ENCODE measurements at regions not wholly inside any gene's neighbourhood (a gene's known extent, or its start where the extent isn't known, plus 50 kb on each side); places are given as distances from the start of the nearest gene placed in this dataset.

- Mint-ChIP-seq H3K4me3 (no peak overlapping the region), H3K27ac (no peak overlapping the region), H3K36me3 (ENCODE audit: insufficient read depth) (no peaks in the 10 kb centered on the region), H3K4me1 (ENCODE audit: low read depth in 2 of 2) (no peaks in the 10 kb centered on the region), H3K9me3 (no peaks in the 10 kb centered on the region), H3K27me3 (no peaks in the 10 kb centered on the region)
- ATAC-seq (replicated peaks), result no peak
- no peak for DNase-seq
Measured at GRCh38 chr9:89260525-89260924, 50.5 kb upstream of the CKS2 start.

All from effector memory CD8-positive, alpha-beta T cell (primary cell).